ENCODE measurements at regions not wholly inside any gene's neighbourhood (a gene's known extent, or its start where the extent isn't known, plus 50 kb on each side); places are given as distances from the start of the nearest gene placed in this dataset.

DNA sequence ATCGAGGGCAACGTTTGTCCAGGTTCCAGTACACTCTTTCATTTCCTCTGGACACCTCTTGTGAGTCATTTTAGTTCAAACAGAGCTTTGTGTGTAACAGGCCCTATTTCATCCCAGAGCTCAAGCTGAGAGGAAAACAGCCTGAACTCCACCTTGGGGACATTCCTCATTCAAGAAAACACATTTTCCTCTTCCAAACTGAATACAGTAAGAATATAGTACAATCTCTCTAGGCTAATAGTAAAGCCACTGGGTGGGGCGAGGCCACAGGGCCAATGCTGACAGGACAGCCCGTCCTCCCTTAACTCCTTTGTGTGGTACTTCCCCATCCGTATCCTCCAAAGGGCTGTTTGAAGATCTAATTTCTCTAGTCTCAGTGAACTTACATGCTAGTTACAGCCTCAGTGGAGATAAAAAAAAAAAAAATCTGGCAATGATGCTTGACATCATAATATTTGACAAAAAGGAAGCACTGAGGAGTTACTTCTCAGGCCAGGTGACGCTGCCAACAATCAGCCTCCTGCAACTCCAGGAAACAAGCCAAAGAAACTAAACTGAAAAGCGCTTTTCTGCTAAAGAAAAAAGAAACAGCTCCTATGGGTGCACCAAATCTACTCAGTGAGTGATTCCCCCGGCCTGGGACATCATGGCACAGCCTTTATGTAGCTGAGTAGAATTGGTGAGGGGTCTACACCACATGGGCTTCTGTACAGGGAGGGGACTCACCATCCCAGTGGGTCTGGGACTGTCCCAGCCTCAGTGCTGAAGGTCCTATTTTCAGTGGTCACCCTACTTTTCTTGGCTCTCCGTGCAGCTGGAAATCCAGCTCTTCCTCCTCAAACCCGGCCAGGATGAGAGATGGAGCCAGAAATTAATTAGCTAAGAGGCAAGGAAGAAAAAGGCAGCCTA, 238.2 kb upstream of the NEBL start:
- CTCF ChIA-PET, result no interaction called here
- TF ChIP-seq MYB (IDR thresholded peaks at IDR 0.05; ENCODE audit: borderline replicate concordance, low read depth, low read length) (no peak), NFYB (IDR thresholded peaks at IDR 0.05; ENCODE audit: insufficient read depth, low read depth, low read length) (no peak), ZZZ3 (IDR thresholded peaks at IDR 0.05; ENCODE audit: control insufficient read depth, insufficient read length, low read depth) (no peak), HDGF (IDR thresholded peaks at IDR 0.05) (no peak), NRF1 (conservative IDR thresholded peaks at IDR 0.05; ENCODE audit: low read depth, low read length) (no peak), FOXK2 (IDR thresholded peaks at IDR 0.05) (no peak)
- TF ChIP-seq, protein P1, sequence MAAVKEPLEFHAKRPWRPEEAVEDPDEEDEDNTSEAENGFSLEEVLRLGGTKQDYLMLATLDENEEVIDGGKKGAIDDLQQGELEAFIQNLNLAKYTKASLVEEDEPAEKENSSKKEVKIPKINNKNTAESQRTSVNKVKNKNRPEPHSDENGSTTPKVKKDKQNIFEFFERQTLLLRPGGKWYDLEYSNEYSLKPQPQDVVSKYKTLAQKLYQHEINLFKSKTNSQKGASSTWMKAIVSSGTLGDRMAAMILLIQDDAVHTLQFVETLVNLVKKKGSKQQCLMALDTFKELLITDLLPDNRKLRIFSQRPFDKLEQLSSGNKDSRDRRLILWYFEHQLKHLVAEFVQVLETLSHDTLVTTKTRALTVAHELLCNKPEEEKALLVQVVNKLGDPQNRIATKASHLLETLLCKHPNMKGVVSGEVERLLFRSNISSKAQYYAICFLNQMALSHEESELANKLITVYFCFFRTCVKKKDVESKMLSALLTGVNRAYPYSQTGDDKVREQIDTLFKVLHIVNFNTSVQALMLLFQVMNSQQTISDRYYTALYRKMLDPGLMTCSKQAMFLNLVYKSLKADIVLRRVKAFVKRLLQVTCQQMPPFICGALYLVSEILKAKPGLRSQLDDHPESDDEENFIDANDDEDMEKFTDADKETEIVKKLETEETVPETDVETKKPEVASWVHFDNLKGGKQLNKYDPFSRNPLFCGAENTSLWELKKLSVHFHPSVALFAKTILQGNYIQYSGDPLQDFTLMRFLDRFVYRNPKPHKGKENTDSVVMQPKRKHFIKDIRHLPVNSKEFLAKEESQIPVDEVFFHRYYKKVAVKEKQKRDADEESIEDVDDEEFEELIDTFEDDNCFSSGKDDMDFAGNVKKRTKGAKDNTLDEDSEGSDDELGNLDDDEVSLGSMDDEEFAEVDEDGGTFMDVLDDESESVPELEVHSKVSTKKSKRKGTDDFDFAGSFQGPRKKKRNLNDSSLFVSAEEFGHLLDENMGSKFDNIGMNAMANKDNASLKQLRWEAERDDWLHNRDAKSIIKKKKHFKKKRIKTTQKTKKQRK (IDR thresholded peaks at IDR 0.05; ENCODE audit: low read depth, low read length), result no peak
- TF ChIP-seq, protein P2, sequence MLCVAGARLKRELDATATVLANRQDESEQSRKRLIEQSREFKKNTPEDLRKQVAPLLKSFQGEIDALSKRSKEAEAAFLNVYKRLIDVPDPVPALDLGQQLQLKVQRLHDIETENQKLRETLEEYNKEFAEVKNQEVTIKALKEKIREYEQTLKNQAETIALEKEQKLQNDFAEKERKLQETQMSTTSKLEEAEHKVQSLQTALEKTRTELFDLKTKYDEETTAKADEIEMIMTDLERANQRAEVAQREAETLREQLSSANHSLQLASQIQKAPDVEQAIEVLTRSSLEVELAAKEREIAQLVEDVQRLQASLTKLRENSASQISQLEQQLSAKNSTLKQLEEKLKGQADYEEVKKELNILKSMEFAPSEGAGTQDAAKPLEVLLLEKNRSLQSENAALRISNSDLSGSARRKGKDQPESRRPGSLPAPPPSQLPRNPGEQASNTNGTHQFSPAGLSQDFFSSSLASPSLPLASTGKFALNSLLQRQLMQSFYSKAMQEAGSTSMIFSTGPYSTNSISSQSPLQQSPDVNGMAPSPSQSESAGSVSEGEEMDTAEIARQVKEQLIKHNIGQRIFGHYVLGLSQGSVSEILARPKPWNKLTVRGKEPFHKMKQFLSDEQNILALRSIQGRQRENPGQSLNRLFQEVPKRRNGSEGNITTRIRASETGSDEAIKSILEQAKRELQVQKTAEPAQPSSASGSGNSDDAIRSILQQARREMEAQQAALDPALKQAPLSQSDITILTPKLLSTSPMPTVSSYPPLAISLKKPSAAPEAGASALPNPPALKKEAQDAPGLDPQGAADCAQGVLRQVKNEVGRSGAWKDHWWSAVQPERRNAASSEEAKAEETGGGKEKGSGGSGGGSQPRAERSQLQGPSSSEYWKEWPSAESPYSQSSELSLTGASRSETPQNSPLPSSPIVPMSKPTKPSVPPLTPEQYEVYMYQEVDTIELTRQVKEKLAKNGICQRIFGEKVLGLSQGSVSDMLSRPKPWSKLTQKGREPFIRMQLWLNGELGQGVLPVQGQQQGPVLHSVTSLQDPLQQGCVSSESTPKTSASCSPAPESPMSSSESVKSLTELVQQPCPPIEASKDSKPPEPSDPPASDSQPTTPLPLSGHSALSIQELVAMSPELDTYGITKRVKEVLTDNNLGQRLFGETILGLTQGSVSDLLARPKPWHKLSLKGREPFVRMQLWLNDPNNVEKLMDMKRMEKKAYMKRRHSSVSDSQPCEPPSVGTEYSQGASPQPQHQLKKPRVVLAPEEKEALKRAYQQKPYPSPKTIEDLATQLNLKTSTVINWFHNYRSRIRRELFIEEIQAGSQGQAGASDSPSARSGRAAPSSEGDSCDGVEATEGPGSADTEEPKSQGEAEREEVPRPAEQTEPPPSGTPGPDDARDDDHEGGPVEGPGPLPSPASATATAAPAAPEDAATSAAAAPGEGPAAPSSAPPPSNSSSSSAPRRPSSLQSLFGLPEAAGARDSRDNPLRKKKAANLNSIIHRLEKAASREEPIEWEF (IDR thresholded peaks at IDR 0.05; ENCODE audit: insufficient replicate concordance, low read depth, low read length), result no peak
- TF ChIP-seq, protein P3, sequence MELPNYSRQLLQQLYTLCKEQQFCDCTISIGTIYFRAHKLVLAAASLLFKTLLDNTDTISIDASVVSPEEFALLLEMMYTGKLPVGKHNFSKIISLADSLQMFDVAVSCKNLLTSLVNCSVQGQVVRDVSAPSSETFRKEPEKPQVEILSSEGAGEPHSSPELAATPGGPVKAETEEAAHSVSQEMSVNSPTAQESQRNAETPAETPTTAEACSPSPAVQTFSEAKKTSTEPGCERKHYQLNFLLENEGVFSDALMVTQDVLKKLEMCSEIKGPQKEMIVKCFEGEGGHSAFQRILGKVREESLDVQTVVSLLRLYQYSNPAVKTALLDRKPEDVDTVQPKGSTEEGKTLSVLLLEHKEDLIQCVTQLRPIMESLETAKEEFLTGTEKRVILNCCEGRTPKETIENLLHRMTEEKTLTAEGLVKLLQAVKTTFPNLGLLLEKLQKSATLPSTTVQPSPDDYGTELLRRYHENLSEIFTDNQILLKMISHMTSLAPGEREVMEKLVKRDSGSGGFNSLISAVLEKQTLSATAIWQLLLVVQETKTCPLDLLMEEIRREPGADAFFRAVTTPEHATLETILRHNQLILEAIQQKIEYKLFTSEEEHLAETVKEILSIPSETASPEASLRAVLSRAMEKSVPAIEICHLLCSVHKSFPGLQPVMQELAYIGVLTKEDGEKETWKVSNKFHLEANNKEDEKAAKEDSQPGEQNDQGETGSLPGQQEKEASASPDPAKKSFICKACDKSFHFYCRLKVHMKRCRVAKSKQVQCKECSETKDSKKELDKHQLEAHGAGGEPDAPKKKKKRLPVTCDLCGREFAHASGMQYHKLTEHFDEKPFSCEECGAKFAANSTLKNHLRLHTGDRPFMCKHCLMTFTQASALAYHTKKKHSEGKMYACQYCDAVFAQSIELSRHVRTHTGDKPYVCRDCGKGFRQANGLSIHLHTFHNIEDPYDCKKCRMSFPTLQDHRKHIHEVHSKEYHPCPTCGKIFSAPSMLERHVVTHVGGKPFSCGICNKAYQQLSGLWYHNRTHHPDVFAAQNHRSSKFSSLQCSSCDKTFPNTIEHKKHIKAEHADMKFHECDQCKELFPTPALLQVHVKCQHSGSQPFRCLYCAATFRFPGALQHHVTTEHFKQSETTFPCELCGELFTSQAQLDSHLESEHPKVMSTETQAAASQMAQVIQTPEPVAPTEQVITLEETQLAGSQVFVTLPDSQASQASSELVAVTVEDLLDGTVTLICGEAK (IDR thresholded peaks at IDR 0.05; ENCODE audit: borderline replicate concordance), result no peak

More for the DNA sequence above, 238.2 kb upstream of the NEBL start:
- H3K4me1 ChIP-seq (ENCODE audit: control insufficient read depth, insufficient read depth, low read length), result no peaks in the 10 kb centered on the region
- no TSS peak for BruUV-seq (replicated peaks)
- no peaks in the 10 kb centered on the region for H3K79me2 ChIP-seq (ENCODE audit: control insufficient read depth, insufficient read depth, low read length)
- H3K9ac ChIP-seq (ENCODE audit: control insufficient read depth, insufficient read depth, low read length), result no peak overlapping the region
- H3K36me3 ChIP-seq (ENCODE audit: control insufficient read depth in 2 of 2, insufficient read depth in 2 of 2, low read length in 1 of 2), result no peaks in the 10 kb centered on the region
- H2AFZ ChIP-seq (ENCODE audit: control insufficient read depth, low read depth, low read length), result no peak overlapping the region
- in situ Hi-C loops (cut with MboI), result no loop called here
- no peak overlapping the region for H3K4me2 ChIP-seq (ENCODE audit: control insufficient read depth, insufficient read depth)
- 10% methylated on average over 10 of the region's 10 CpGs for WGBS (ENCODE audit: insufficient coverage, insufficient replicate concordance, low lambda C conversion rate, missing lambda C conversion rate)
- ATAC-seq, result no peak
- no peak overlapping the region for H3K27ac ChIP-seq (ENCODE audit: control insufficient read depth, insufficient read depth)
- no peaks in the 10 kb centered on the region for H3K9me3 ChIP-seq (replicated peaks; ENCODE audit: control insufficient read depth, insufficient read depth, low read length)
- ChIA-PET RAD21 (ENCODE audit: unreplicated experiment) (no interaction called here), POLR2A (no interaction called here), SMC1A (ENCODE audit: uncharacterized antibody, unreplicated experiment) (interaction anchor here (0.6 kb wide), 1 partner anchor 898 kb away, joined by 3 read pairs; no protein-coding TSS in a partner anchor)
- no peak for DNase-seq (ENCODE audit: low read depth, low spot score)
- FAIRE-seq, result no peak
- H3K4me3 ChIP-seq, result no peak overlapping the region
- intact Hi-C loops (cut with micrococcal nuclease; ENCODE audit: unreplicated experiment), result no loop called here
- no peaks in the 10 kb centered on the region for H3K27me3 ChIP-seq (replicated peaks in 1 of 2; ENCODE audit: control insufficient read depth in 2 of 2, insufficient read depth in 2 of 2, low read length in 1 of 2)
- no peaks in the 10 kb centered on the region for H4K20me1 ChIP-seq (ENCODE audit: control insufficient read depth, insufficient read depth)
